KBM-7 (cell line): ENCODE measurements at regions not wholly inside any gene's neighbourhood (a gene's known extent, or its start where the extent isn't known, plus 50 kb on each side); places are given as distances from the start of the nearest gene placed in this dataset.
"Not testable (repeated sequence)": the region's sequence is repeated elsewhere in the genome, so short reads cannot be mapped to it uniquely, and the experiment has no call there.

Experiments
- DNase-seq: peaks from one replicate; pipeline ENCODE4 v3.0.0-alpha.2; 2015
- in situ Hi-C: fragments of 300-500 bp; cut with MboI; formaldehyde crosslinking; loops from 2 replicates; pipeline ENCODE4 v1.14.3; 2020; ENCODE audit warnings: low sequenced_read_pairs, low pct_unique_long_range_greater_than_20kb, mixed read lengths

GRCh38 chr22:44650806-44651205 lies 51.2 kb upstream of the PRR5 start:
- no peak for DNase-seq
- in situ Hi-C loops, result no loop called here

GRCh38 chr22:44648821-44649565 lies 53.0 kb upstream of the PRR5 start:
- in situ Hi-C loops, result loop anchor here (25.0 kb wide), 1 partner anchor 1237 kb away; the partner anchor contains the start of gene MPPED1
- no peak for DNase-seq

- in situ Hi-C loops, result loop anchor here (25.0 kb wide), 1 partner anchor 1236 kb away; the partner anchor contains the start of gene MPPED1
- DNase-seq, result no peak
Observed at GRCh38 chr22:44648085-44648820, 53.8 kb upstream of the PRR5 start.

GRCh38 chr22:44647141-44647540 lies 54.9 kb upstream of the PRR5 start:
- DNase-seq, result no peak
- in situ Hi-C loops, result loop anchor here (25.0 kb wide), 1 partner anchor 1235 kb away; the partner anchor contains the start of gene MPPED1

- no peak for DNase-seq
- in situ Hi-C loops, result loop anchor here (25.0 kb wide), 1 partner anchor 1234 kb away; the partner anchor contains the start of gene MPPED1
Observed at GRCh38 chr22:44646668-44647067, 55.3 kb upstream of the PRR5 start.

- DNase-seq, result no peak
- in situ Hi-C loops, result loop anchor here (25.0 kb wide), 1 partner anchor 1234 kb away; the partner anchor contains the start of gene MPPED1
Observed at GRCh38 chr22:44646141-44646540, 55.9 kb upstream of the PRR5 start.

- in situ Hi-C loops, result loop anchor here (25.0 kb wide), 1 partner anchor 1233 kb away; the partner anchor contains the start of gene MPPED1
- DNase-seq, result no peak
Observed at GRCh38 chr22:44645531-44645930, 56.5 kb upstream of the PRR5 start.

- in situ Hi-C loops, result loop anchor here (25.0 kb wide), 1 partner anchor 1233 kb away; the partner anchor contains the start of gene MPPED1
- no peak for DNase-seq
Observed at GRCh38 chr22:44645083-44645482, 56.9 kb upstream of the PRR5 start.

GRCh38 chr22:44643526-44644101 lies 58.4 kb upstream of the PRR5 start:
- not testable (repeated sequence) for DNase-seq
- in situ Hi-C loops, result loop anchor here (25.0 kb wide), 1 partner anchor 1231 kb away; the partner anchor contains the start of gene MPPED1

- no peak for DNase-seq
- in situ Hi-C loops, result loop anchor here (25.0 kb wide), 1 partner anchor 1230 kb away; the partner anchor contains the start of gene MPPED1
Observed at GRCh38 chr22:44642096-44642644, 59.8 kb upstream of the PRR5 start.

GRCh38 chr22:44640618-44641155 lies 61.3 kb upstream of the PRR5 start:
- in situ Hi-C loops, result loop anchor here (25.0 kb wide), 1 partner anchor 1228 kb away; the partner anchor contains the start of gene MPPED1

GRCh38 chr22:44639891-44640617 lies 62.0 kb upstream of the PRR5 start:
- no peak for DNase-seq
- in situ Hi-C loops, result loop anchor here (25.0 kb wide), 1 partner anchor 1228 kb away; the partner anchor contains the start of gene MPPED1

More at GRCh38 chr22:44640618-44641155, 61.3 kb upstream of the PRR5 start:
- no peak for DNase-seq

GRCh38 chr22:44638971-44639760 lies 62.8 kb upstream of the PRR5 start:
- in situ Hi-C loops, result loop anchor here (25.0 kb wide), 1 partner anchor 1227 kb away; the partner anchor contains the start of gene MPPED1
- DNase-seq, result no peak

- in situ Hi-C loops, result loop anchor here (25.0 kb wide), 1 partner anchor 1224 kb away; the partner anchor contains the start of gene MPPED1
- DNase-seq, result not testable (repeated sequence)
Observed at GRCh38 chr22:44636502-44637206, 65.3 kb upstream of the PRR5 start.

GRCh38 chr22:44635567-44635966 lies 66.4 kb upstream of the PRR5 start:
- DNase-seq, result not testable (repeated sequence)
- in situ Hi-C loops, result loop anchor here (25.0 kb wide), 1 partner anchor 1223 kb away; the partner anchor contains the start of gene MPPED1
